ENCODE measurements at regions not wholly inside any gene's neighbourhood (a gene's known extent, or its start where the extent isn't known, plus 50 kb on each side); places are given as distances from the start of the nearest gene placed in this dataset.

DNA sequence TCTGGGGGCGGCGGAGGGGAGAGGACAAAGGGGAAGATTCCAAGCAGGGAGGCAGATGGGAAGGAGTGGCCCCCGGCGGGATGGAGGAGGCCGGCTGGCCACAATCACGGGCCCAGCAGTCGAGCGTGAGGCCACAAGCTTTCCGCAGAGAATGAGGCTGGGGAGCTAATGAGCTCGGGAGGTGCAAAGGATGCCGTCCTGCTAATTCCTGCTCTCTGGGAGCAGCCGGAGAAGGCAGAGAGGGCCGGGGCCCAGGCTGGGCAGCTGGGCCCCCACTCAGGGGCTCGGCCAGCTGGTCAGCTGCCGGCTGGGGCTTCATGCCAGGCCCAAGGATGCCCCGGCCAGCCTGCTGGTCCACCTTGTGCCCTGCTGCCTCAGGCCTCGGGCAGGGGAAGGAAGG, 98.1 kb upstream of the LHX5 start:
- H3K79me2 ChIP-seq (ENCODE audit: insufficient read depth, low read length) = peaks cover 3% of the 10 kb centered on the region; the same call in 1 of the 2 replicates
- H4K20me1 ChIP-seq (ENCODE audit: control insufficient read depth, insufficient read depth, insufficient read length) = no peaks in the 10 kb centered on the region
- no peak overlapping the region for H3T11ph ChIP-seq (ENCODE audit: low read length)
- Mint-ChIP-seq H3K4me3 (no peak overlapping the region), H3K36me3 (ENCODE audit: insufficient read depth in 1 of 3, low read depth in 3 of 3) (0 out of 7 replicates have a peak, but pooled peaks cover 0 to 4% (median 2%) of the 10 kb centered on the region in 3 experiments), H3K27me3 (ENCODE audit: low read depth) (peaks cover 18% of the 10 kb centered on the region), H3K4me1 (peaks cover 15 to 23% of the 10 kb centered on the region in 2 experiments), H3K27ac (peak overlapping the region in 1 of 3 experiments; percentile 74; a peak in 1 of 7 replicates), H3K9me3 (peaks cover 0 to 4% of the 10 kb centered on the region in 2 experiments; a peak in 1 of 5 replicates)
- no peaks in the 10 kb centered on the region for H3K4me1 ChIP-seq (ENCODE audit: insufficient read depth, low read length)
- no peak overlapping the region for H2AK5ac ChIP-seq (ENCODE audit: insufficient read length, low read length)
- no peak overlapping the region for H3K23ac ChIP-seq (ENCODE audit: insufficient read length, low read depth, low read length)
- H3K79me1 ChIP-seq (ENCODE audit: insufficient read depth, low read depth, low read length, poor library complexity, severe bottlenecking) = no peaks in the 10 kb centered on the region
- no peak overlapping the region for H2BK15ac ChIP-seq (ENCODE audit: low read depth, low read length)
- no peak overlapping the region for H2BK20ac ChIP-seq (ENCODE audit: low read depth, low read length, poor library complexity, severe bottlenecking)
- no peak overlapping the region for H2AFZ ChIP-seq (ENCODE audit: low read length)
- TF ChIP-seq, protein P1, sequence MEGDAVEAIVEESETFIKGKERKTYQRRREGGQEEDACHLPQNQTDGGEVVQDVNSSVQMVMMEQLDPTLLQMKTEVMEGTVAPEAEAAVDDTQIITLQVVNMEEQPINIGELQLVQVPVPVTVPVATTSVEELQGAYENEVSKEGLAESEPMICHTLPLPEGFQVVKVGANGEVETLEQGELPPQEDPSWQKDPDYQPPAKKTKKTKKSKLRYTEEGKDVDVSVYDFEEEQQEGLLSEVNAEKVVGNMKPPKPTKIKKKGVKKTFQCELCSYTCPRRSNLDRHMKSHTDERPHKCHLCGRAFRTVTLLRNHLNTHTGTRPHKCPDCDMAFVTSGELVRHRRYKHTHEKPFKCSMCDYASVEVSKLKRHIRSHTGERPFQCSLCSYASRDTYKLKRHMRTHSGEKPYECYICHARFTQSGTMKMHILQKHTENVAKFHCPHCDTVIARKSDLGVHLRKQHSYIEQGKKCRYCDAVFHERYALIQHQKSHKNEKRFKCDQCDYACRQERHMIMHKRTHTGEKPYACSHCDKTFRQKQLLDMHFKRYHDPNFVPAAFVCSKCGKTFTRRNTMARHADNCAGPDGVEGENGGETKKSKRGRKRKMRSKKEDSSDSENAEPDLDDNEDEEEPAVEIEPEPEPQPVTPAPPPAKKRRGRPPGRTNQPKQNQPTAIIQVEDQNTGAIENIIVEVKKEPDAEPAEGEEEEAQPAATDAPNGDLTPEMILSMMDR (conservative IDR thresholded peaks at IDR 0.05) = no peak
- no peak overlapping the region for H4K8ac ChIP-seq (replicated peaks; ENCODE audit: insufficient read length, low read depth, low read length)
- no peak overlapping the region for H3K9ac ChIP-seq (ENCODE audit: extremely low read depth, insufficient read length, low read length)
- peak overlapping the region; percentile 34 for H3K18ac ChIP-seq (ENCODE audit: insufficient read length, low read depth, low read length)
- no peak overlapping the region for H2BK12ac ChIP-seq (ENCODE audit: insufficient read length, low read depth, low read length)
- no peak for DNase-seq
- no peak overlapping the region for H4K91ac ChIP-seq (ENCODE audit: insufficient read length, low read depth, low read length)
- H3K27me3 ChIP-seq (ENCODE audit: insufficient read depth, low read length) = no peaks in the 10 kb centered on the region
- H4K5ac ChIP-seq (ENCODE audit: insufficient read length, low read depth, low read length) = no peak overlapping the region
- H3K56ac ChIP-seq (ENCODE audit: insufficient read length, low read depth, low read length) = no peak overlapping the region
- H3K9me3 ChIP-seq (ENCODE audit: control insufficient read depth, low read depth, low read length) = no peaks in the 10 kb centered on the region
- no peaks in the 10 kb centered on the region for H3K23me2 ChIP-seq (ENCODE audit: insufficient read length, low read depth, low read length, poor library complexity, severe bottlenecking)
- WGBS (ENCODE audit: extremely low coverage, insufficient read length, low lambda C conversion rate) = no CpG with 5 or more reads among the region's 17 CpGs
- H2BK120ac ChIP-seq (ENCODE audit: low read depth, low read length, poor library complexity, severe bottlenecking) = no peak overlapping the region
- no peak overlapping the region for H3K27ac ChIP-seq (ENCODE audit: insufficient read length, low read depth, low read length)
- H3K14ac ChIP-seq (ENCODE audit: insufficient read depth, low read length) = no peak overlapping the region
- H2BK5ac ChIP-seq (ENCODE audit: insufficient read length, low read length) = no peak overlapping the region
- H3K4me2 ChIP-seq (ENCODE audit: insufficient read depth, insufficient read length, low read length) = no peak overlapping the region
- no peak overlapping the region for H3K4ac ChIP-seq (ENCODE audit: low read depth, low read length)

Measured in H9 (cell line).